HG03175 (cell line): ENCODE measurements at regions not wholly inside any gene's neighbourhood (a gene's known extent, or its start where the extent isn't known, plus 50 kb on each side); places are given as distances from the start of the nearest gene placed in this dataset.

ENCODE experiments used
- ATAC-seq: cut with Tn5 transposase; IDR thresholded peaks from one replicate; pipeline ENCODE4 v1.9.1; 2021; ENCODE audit warnings: mild to moderate bottlenecking, moderate library complexity; ENCODE audit not compliant: unreplicated experiment

DNA sequence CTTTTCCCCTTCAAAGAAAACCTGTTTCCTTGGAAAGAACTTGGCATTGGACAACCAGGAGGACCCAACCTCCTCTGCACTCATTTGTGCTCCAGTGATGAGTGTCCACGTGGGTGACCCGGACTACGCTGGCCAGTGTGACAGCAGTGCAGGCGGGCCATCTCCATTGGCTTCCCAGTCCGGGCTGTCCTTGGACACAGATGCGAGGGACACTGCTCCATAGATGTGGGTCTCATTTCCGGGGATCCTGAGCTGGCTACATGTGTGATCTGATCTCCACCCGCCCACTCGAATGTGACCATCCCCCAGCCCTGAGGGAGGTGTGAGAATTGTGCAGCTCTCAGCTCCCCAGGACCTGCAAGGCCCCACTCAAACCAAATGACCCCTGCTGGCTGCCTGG, 836.6 kb upstream of the TMEM132C start:
- no peak for ATAC-seq

DNA sequence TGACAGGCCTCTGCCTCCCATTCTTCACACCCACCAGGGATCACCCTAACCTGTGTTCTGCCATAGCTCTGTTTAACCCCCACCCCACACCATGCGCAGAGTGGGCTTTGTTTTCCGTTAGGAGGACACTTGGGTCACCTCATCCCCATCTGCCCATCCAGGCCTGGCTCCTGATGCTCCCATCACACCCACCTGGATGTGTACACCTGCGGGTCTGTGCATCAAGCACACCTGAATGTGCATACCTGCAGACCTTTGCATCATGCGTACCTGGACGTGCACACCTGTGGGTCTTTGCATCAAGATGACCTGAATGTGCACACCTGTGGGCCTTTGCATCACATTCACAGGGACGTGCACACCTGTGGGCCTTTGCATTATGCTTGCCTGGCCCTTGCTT, 835.8 kb upstream of the TMEM132C start:
- ATAC-seq: no peak

GRCh38 chr12:127431594-127431993, 835.4 kb upstream of the TMEM132C start:
- ATAC-seq: no peak

DNA sequence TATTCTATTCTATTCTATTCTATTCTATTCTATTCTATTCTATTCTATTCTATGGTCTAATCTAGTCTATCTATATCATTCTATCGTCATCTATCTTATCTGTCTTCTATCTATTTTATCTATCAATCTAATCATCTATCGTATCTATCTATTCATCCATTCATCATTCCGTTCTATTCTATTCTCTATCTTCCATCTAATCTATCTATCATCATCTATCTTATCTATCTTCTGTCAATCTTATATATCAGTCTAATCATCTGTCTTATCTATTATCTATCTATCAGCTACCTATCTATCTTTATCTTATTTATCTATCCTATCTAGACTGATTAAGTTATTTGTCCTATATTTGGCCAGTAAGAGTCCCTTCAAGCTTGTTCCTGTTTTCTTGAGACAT, 831.5 kb upstream of the TMEM132C start:
- ATAC-seq: no peak

DNA sequence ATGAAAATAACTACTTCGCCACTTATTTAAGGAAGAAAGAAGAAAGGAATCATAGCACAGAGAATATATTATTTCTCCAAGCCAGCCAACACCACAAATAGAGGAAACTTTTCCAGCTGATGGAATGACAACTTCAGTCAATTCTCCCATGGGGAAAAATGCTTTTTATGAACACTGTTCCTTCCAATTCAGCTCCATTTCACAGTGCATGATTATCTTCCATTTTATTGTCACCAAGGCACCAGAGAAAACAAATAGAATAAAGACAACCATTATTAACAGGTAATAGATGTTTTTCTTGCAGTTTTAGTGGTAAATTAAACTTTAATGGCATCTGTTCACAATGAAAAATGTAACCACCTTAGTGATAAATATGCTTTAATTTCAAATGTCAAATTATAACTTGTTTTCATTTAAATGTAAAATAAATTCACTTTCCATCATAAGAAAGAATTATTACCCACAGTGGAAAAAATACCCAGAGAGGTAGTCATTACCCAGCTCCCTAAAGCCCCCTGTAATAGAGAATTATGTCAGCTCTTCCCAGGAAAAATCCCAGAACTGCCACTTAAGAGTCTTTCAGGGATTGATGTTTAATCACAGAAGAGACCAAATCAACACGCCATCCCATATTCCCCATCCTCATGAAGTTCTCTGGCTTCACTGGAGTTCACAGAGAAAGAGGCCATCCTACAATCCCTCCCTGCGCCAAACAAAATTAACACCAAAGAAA, 828.3 kb upstream of the TMEM132C start:
- ATAC-seq: no peak

DNA sequence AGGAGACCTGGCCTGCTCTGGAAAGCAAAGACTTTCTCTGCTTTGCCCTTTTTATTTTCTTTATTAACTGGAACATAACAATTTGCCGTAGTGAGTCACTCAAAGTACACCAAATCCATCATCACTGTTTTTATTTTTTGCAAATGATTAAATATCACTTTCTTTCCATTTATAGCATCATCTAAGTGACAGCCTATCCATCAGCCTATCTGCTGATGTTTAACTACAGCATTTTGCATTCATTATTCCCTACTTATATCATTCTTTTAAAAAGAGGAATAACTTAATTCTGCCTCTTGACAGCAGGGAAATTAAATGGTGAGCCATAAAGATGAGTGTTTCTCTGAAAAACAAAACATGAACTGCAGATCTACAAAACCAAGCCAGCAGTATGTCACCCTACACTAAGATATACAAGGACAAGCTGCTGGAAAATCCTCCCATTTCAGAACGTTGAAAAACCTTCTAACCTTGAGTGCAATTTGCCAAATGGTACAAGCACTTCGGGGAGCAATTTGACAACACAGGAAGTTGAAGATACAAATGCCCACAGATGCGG, 821.3 kb upstream of the TMEM132C start:
- no peak for ATAC-seq

GRCh38 chr12:127448906-127449305, 818.1 kb upstream of the TMEM132C start:
- ATAC-seq: no peak

- no peak for ATAC-seq
Observed at GRCh38 chr12:127450826-127451225, 816.1 kb upstream of the TMEM132C start.

GRCh38 chr12:127455347-127456265, 811.4 kb upstream of the TMEM132C start:
- ATAC-seq: no peak

- no peak for ATAC-seq
Observed at GRCh38 chr12:127457726-127458125, 809.2 kb upstream of the TMEM132C start.

DNA sequence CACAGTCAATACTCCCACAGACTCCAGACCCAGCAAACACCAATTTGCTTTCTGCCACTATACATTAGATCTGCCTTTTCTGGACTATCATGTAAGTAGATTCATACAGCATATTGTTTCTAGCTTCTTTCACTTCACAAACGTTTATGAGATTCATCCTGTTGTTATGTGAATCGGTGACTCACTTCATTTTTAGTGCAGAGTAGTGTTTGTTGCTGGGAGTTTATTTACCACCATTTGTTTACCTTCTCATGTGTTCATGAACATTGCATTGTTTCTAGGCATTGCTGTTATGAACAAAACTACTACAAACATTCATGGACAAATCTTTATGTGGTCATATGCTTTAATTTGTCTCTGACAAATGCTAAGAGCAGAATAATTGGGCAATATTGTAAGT, 807.8 kb upstream of the TMEM132C start:
- no peak for ATAC-seq

DNA sequence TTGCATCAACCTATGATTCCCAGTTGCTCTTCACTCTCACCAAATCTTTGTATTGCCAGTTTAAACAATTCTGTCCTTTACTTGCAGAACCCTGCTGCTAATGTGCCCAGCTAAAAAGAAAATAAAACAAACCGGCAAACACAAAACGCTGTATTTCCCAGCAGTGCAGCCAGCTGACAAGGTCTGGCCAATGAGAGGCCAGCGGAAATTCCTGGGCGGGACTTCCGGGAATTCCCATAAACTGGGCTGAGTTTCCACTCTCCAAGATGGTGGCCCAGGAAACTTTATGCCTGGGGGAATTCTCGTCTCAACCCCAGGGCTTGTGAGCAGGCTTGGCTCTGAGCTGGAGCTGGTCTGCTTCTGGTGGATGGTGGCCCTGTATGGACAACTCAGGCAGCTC, 807.3 kb upstream of the TMEM132C start:
- no peak for ATAC-seq

DNA sequence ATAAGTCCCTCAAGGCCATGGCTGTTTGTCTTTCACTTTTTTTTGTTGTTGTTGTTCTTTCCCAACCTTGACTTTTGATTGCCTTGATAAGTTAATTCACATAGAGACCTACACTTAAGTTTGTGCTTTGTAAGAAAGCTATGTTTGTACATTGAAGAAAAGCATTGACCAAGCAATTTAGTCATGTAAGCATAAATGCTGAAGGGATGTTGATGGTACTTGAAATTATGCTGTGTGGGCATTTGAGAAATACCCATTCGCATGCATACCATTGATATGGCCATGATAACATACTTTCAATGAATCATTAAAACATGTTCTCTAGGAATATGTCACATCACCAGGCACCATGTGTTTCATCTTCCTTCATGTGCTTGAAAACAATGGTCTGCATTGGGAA, 803.7 kb upstream of the TMEM132C start:
- no peak for ATAC-seq

DNA sequence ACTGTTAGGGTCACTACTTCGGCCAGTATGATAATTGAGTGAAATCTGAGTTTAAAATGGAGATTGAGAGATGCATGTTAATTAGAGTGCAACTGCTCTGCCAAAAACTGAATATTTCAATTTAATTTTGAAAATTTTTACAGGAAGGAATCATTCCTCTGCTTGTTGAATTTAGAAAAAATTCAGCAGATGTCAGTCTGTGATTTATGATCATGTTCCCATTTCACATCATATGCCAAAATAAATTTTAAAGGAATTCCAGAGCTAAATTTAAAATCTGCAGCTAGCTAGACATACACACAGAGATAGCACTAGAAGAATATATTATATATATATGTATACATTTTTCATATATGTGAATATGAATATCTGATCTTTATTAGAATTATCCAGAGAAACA, 797.6 kb upstream of the TMEM132C start:
- ATAC-seq: no peak

GRCh38 chr12:127473766-127474165, 793.2 kb upstream of the TMEM132C start:
- ATAC-seq: no peak

DNA sequence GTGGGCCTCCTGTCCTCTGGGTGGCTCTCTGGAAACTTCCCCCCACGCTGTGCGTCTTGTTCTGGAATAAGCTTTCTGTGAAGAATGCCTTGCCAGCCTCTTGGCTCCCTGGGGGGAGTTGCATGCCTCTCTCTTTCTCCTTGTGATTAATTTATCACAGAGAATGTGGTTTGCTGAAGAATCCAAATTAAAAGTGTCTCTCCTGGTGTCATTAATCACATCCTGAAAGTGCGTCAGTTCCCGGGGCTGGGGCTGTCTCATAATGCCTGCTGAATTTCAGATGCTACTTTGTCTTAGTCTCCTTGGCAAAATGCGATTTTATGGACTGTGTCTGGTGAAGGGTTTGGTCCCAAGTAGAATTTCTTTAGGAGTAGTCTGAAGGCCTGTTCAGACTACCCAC, 787.7 kb upstream of the TMEM132C start:
- ATAC-seq: no peak

DNA sequence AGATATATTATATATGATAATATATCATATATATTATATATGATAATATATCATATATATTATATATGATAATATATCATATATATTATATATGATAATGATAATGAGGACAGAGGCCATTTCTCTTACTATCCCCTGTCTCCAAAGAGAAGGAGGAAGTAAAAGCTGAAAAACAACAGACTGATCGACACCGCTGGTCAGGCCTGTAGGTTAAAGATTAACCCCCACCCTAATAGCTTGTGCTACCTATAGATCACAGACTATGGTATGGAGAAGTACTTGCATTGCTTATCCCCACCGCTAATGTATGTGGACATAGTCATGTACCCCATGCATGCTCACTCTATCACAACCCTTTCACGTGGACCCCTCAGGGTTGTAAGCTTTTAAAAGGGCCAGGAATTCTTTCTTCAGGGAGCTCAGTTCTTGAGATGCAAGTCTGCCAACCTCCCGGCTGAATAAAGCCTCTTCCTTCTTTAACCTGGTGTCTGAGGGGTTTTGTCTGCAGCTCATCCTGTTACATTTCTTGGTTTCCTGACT, 786.1 kb upstream of the TMEM132C start:
- no peak for ATAC-seq

- no peak for ATAC-seq
Observed at GRCh38 chr12:127482950-127483349, 784.0 kb upstream of the TMEM132C start.

DNA sequence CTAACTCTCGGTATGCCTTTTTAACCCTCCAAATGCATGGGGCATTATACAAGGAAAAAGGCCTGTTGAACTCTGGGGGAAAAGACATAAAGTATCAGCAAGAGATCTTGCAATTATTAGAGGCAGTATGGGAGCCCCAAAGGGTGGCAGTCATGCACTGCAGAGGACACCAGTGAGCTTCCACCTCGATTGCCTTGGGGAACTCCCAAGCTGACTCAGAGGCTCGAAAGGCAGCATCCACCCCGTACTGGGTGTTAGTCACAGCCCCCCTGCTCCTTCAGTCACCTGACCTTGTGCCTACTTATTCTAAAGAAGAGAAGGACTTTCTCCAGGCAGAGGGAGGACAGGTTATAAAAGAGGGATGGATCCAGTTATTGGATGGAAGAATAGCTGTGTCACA, 781.4 kb upstream of the TMEM132C start:
- ATAC-seq: no peak

DNA sequence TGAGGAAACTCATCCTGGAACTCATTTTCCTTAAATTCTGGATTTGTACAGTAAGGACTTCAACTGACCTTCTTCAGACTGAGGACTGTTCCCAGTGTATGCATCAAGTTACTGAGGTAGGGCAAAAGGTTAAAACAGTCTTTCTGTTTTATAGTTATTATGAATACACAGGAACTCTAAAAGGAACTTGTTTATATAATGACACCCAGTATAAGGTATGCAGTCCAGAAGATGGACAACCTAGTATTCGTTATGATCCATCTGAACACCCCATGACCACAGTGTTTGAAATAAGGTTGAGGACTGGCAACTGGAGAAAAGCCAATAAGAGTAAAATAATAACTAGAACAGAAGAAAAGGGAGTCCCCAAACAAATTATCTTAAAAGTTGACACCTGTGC, 779.9 kb upstream of the TMEM132C start:
- no peak for ATAC-seq

- no peak for ATAC-seq
Observed at GRCh38 chr12:127489061-127489460, 777.9 kb upstream of the TMEM132C start.
